ENCODE measurements at regions not wholly inside any gene's neighbourhood (a gene's known extent, or its start where the extent isn't known, plus 50 kb on each side); places are given as distances from the start of the nearest gene placed in this dataset.

DNA sequence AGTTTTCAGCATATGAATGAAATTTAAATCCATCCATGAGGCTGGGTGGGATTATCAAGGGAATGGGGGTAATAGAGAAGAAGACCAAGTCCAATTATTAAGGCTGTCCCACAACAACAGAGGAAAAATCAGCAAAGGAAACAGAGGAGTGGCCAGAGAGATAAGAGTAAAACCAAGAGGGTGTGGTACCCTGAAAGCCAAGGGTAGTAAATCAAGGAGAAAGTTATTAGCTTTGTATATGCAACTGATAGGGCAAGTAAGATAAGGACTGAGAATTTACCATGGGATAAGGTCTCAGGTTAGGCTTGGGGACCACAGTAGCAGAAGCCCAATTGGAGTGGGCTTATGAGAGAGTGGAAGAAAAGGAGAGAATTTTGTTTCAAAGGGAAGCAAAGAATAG, 134.5 kb downstream of the NUAK1 start:
- H3K4me3 ChIP-seq (ENCODE audit: low read depth, low read length), result no peak overlapping the region
- H3K23ac ChIP-seq (ENCODE audit: low read length), result no peak overlapping the region
- H4K8ac ChIP-seq (ENCODE audit: low read depth, low read length), result no peak overlapping the region
- H3K4ac ChIP-seq (ENCODE audit: low read depth, low read length), result no peak overlapping the region
- H3K27ac ChIP-seq (ENCODE audit: low read depth, low read length), result no peak overlapping the region
- H2AFZ ChIP-seq (ENCODE audit: insufficient read depth, low read length, poor library complexity), result no peak overlapping the region
- H3K79me1 ChIP-seq (ENCODE audit: low read length), result peaks cover 19% of the 10 kb centered on the region
- H3K9me3 ChIP-seq (ENCODE audit: insufficient read depth, low read depth, low read length), result peaks cover 2% of the 10 kb centered on the region
- DNase-seq, result no peak
- no peaks in the 10 kb centered on the region for H3K27me3 ChIP-seq (ENCODE audit: insufficient read depth, low read length)
- no peak overlapping the region for H4K12ac ChIP-seq (ENCODE audit: low read depth, low read length)
- no peaks in the 10 kb centered on the region for H3K36me3 ChIP-seq (ENCODE audit: control insufficient read depth in 1 of 2, insufficient read depth in 2 of 2, low read length in 2 of 2)
- H3K14ac ChIP-seq (ENCODE audit: low read length), result no peak overlapping the region
- H3K4me2 ChIP-seq (ENCODE audit: low read length), result no peak overlapping the region
- no peak overlapping the region for H2BK5ac ChIP-seq (ENCODE audit: low read depth, low read length, poor library complexity)
- no peak overlapping the region for H2BK120ac ChIP-seq (ENCODE audit: insufficient read depth, low read length, poor library complexity)
- no peak overlapping the region for H2AK5ac ChIP-seq (ENCODE audit: low read length)
- H3K9ac ChIP-seq (ENCODE audit: low read length), result no peak overlapping the region
- peaks cover 2% of the 10 kb centered on the region for H3K79me2 ChIP-seq (ENCODE audit: control insufficient read depth, insufficient read depth, low read length, poor library complexity)
- H2BK12ac ChIP-seq (ENCODE audit: low read length), result no peak overlapping the region
- no peak overlapping the region for H3K18ac ChIP-seq (ENCODE audit: low read length)
- peaks cover 9 to 22% of the 10 kb centered on the region in 2 experiments for H3K4me1 ChIP-seq (ENCODE audit: control insufficient read depth in 1 of 2, insufficient read depth in 2 of 2, low read length in 2 of 2)
- H4K91ac ChIP-seq (ENCODE audit: low read depth, low read length), result no peak overlapping the region

DNA sequence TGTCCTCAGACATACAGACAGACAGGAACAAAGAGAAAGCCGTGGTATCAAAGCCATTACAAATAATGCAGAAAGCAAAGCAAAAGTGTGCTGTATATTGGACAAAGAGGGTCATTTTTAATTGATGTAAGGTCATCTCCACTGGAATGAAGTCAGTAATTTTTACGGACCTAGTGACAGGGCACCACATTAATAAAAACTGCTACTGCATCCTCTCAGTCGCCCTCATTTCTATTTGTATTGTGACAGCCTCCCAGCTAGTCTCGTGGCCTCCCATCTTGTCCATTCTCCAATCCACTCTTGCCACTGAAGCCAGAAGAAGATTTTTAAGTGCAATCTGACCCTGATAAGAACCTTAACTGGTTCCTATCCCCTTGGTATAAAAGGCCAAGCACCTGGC, 132.4 kb downstream of the NUAK1 start:
- Histone ChIP-seq H3K27me3 (ENCODE audit: insufficient read depth, low read length) (no peaks in the 10 kb centered on the region), H4K12ac (ENCODE audit: low read depth, low read length) (no peak overlapping the region), H3K18ac (ENCODE audit: low read length) (peak overlapping the region; percentile 29), H3K4me3 (ENCODE audit: low read depth, low read length) (no peak overlapping the region), H3K14ac (ENCODE audit: low read length) (peak overlapping the region; percentile 78), H2BK120ac (ENCODE audit: insufficient read depth, low read length, poor library complexity) (peak overlapping the region; percentile 90), H3K9ac (ENCODE audit: low read length) (no peak overlapping the region), H4K8ac (ENCODE audit: low read depth, low read length) (peak overlapping the region; percentile 16), H3K4me2 (ENCODE audit: low read length) (no peak overlapping the region), H2AFZ (ENCODE audit: insufficient read depth, low read length, poor library complexity) (no peak overlapping the region), H3K27ac (ENCODE audit: low read depth, low read length) (peak overlapping the region; percentile 44), H2AK5ac (ENCODE audit: low read length) (peak overlapping the region; percentile 90), H2BK12ac (ENCODE audit: low read length) (peak overlapping the region; percentile 95), H3K4me1 (ENCODE audit: control insufficient read depth in 1 of 2, insufficient read depth in 2 of 2, low read length in 2 of 2) (peaks cover 9 to 21% of the 10 kb centered on the region in 2 experiments), H3K79me1 (ENCODE audit: low read length) (peaks cover 19% of the 10 kb centered on the region), H3K79me2 (ENCODE audit: control insufficient read depth, insufficient read depth, low read length, poor library complexity) (peaks cover 2% of the 10 kb centered on the region), H4K91ac (ENCODE audit: low read depth, low read length) (peak overlapping the region; percentile 90), H3K23ac (ENCODE audit: low read length) (no peak overlapping the region), H3K9me3 (ENCODE audit: insufficient read depth, low read depth, low read length) (peaks cover 2% of the 10 kb centered on the region), H3K4ac (ENCODE audit: low read depth, low read length) (peak overlapping the region; percentile 53), H2BK5ac (ENCODE audit: low read depth, low read length, poor library complexity) (peak overlapping the region; percentile 85), H3K36me3 (ENCODE audit: control insufficient read depth in 1 of 2, insufficient read depth in 2 of 2, low read length in 2 of 2) (no peaks in the 10 kb centered on the region)
- no CpG with 5 or more reads among the region's 4 CpGs for WGBS (ENCODE audit: extremely low coverage, insufficient coverage, insufficient read length)
- no peak for DNase-seq

DNA sequence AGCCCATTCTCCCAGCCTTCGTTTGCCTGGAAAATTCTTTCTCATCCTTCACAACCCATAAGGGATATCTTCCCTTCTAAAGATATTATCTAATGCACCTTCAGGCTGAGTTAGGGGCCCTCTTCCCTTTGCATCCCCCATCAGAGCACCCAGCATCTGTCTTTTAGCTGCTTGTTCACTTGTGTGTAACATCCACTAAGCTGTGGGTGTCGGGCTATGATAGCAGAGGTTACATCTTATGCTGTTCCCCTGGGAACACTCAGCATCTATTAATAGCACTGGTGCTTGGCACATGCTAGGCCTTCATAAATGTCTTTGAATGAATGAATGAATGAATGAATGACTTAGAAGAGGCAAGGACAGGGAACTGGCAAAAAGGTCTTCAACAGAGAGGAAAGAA, 131.8 kb downstream of the NUAK1 start:
- peak overlapping the region; percentile 90 for H4K91ac ChIP-seq (ENCODE audit: low read depth, low read length)
- H3K9me3 ChIP-seq (ENCODE audit: insufficient read depth, low read depth, low read length), result peaks cover under 1% of the 10 kb centered on the region
- H2AFZ ChIP-seq (ENCODE audit: insufficient read depth, low read length, poor library complexity), result no peak overlapping the region
- H3K79me2 ChIP-seq (ENCODE audit: control insufficient read depth, insufficient read depth, low read length, poor library complexity), result peaks cover 2% of the 10 kb centered on the region
- H3K18ac ChIP-seq (ENCODE audit: low read length), result peak overlapping the region; percentile 33
- peak overlapping the region; percentile 78 for H3K14ac ChIP-seq (ENCODE audit: low read length)
- H3K4me3 ChIP-seq (ENCODE audit: low read depth, low read length), result no peak overlapping the region
- H2BK12ac ChIP-seq (ENCODE audit: low read length), result peak overlapping the region; percentile 95
- no peak overlapping the region for H3K9ac ChIP-seq (ENCODE audit: low read length)
- H3K27ac ChIP-seq (ENCODE audit: low read depth, low read length), result peak overlapping the region; percentile 44
- H3K4me2 ChIP-seq (ENCODE audit: low read length), result no peak overlapping the region
- peaks cover 9 to 21% of the 10 kb centered on the region in 2 experiments for H3K4me1 ChIP-seq (ENCODE audit: control insufficient read depth in 1 of 2, insufficient read depth in 2 of 2, low read length in 2 of 2)
- H3K79me1 ChIP-seq (ENCODE audit: low read length), result peaks cover 19% of the 10 kb centered on the region
- H3K27me3 ChIP-seq (ENCODE audit: insufficient read depth, low read length), result no peaks in the 10 kb centered on the region
- peak overlapping the region; percentile 90 for H2BK120ac ChIP-seq (ENCODE audit: insufficient read depth, low read length, poor library complexity)
- DNase-seq, result no peak
- no peak overlapping the region for H3K23ac ChIP-seq (ENCODE audit: low read length)
- peak overlapping the region; percentile 90 for H2AK5ac ChIP-seq (ENCODE audit: low read length)
- H3K4ac ChIP-seq (ENCODE audit: low read depth, low read length), result peak overlapping the region; percentile 53
- no CpG with 5 or more reads among the region's 2 CpGs for WGBS (ENCODE audit: extremely low coverage, insufficient coverage, insufficient read length)
- peak overlapping the region; percentile 47 for H4K8ac ChIP-seq (ENCODE audit: low read depth, low read length)
- no peaks in the 10 kb centered on the region for H3K36me3 ChIP-seq (ENCODE audit: control insufficient read depth in 1 of 2, insufficient read depth in 2 of 2, low read length in 2 of 2)
- H4K12ac ChIP-seq (ENCODE audit: low read depth, low read length), result no peak overlapping the region
- H2BK5ac ChIP-seq (ENCODE audit: low read depth, low read length, poor library complexity), result peak overlapping the region; percentile 85

DNA sequence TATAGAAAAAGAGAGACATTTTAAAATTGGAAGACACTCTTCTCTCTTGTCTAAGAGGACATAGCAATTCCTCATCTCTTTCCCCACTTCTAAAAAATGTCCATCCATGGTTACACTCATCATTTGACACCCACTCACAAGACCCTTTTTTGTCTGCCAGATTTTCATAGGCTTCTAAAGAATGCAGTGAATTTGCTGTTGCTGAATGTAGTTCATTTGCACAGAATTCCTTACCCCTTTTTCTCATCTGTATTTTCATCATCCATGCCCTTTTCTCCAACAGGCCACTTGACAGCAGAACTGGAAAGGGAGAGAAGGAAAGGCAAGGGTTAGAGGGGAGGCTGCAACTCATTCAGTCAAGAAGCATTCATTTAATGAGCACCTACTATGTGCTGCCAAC, 128.0 kb downstream of the NUAK1 start:
- Histone ChIP-seq H3K27me3 (ENCODE audit: insufficient read depth, low read length) (no peaks in the 10 kb centered on the region), H3K36me3 (ENCODE audit: control insufficient read depth in 1 of 2, insufficient read depth in 2 of 2, low read length in 2 of 2) (no peaks in the 10 kb centered on the region), H3K4me1 (ENCODE audit: control insufficient read depth in 1 of 2, insufficient read depth in 2 of 2, low read length in 2 of 2) (peaks cover 9 to 21% of the 10 kb centered on the region in 2 experiments), H3K79me1 (ENCODE audit: low read length) (peaks cover 32% of the 10 kb centered on the region), H3K4me3 (ENCODE audit: low read depth, low read length) (no peak overlapping the region), H3K9ac (ENCODE audit: low read length) (no peak overlapping the region), H2AK5ac (ENCODE audit: low read length) (no peak overlapping the region), H2AFZ (ENCODE audit: insufficient read depth, low read length, poor library complexity) (no peak overlapping the region), H3K4me2 (ENCODE audit: low read length) (no peak overlapping the region), H3K18ac (ENCODE audit: low read length) (no peak overlapping the region), H4K12ac (ENCODE audit: low read depth, low read length) (no peak overlapping the region), H4K91ac (ENCODE audit: low read depth, low read length) (peak overlapping the region; percentile 21), H3K4ac (ENCODE audit: low read depth, low read length) (no peak overlapping the region), H3K79me2 (ENCODE audit: control insufficient read depth, insufficient read depth, low read length, poor library complexity) (peaks cover 2% of the 10 kb centered on the region), H2BK120ac (ENCODE audit: insufficient read depth, low read length, poor library complexity) (no peak overlapping the region), H3K27ac (ENCODE audit: low read depth, low read length) (peak overlapping the region; percentile 0), H3K23ac (ENCODE audit: low read length) (no peak overlapping the region), H4K8ac (ENCODE audit: low read depth, low read length) (no peak overlapping the region), H2BK12ac (ENCODE audit: low read length) (peak overlapping the region; percentile 19), H3K9me3 (ENCODE audit: insufficient read depth, low read depth, low read length) (no peaks in the 10 kb centered on the region), H2BK5ac (ENCODE audit: low read depth, low read length, poor library complexity) (no peak overlapping the region), H3K14ac (ENCODE audit: low read length) (no peak overlapping the region)
- DNase-seq, result no peak
